Panc1 (cell line): ENCODE measurements at regions not wholly inside any gene's neighbourhood (a gene's known extent, or its start where the extent isn't known, plus 50 kb on each side); places are given as distances from the start of the nearest gene placed in this dataset.
A peak's percentile ranks its signal among the peaks of the same experiment; 100 is the strongest.

ENCODE experiments used
- ATAC-seq: fragments of 200-7000 bp; cut with Tn5 transposase; 2 replicates; pipeline ENCODE4 v1.9.1; 2020; ENCODE audit warnings: mild to moderate bottlenecking, moderate library complexity
- BruUV-seq: library from RNA; stranded (reverse); fragments of 400-500 nt; replicated peaks from 2 replicates; lab custom pipeline; 2021; lab: Mats Ljungman, UMichigan
- CTCF ChIA-PET: fragments of 300-600 bp; sonication (Branson Sonifier 250); formaldehyde crosslinking; loops from one replicate; lab custom pipeline; 2022; ENCODE audit warnings: antibody characterized with exemption; lab: Charles Lee
- POLR2A ChIA-PET: fragments of 300-600 bp; sonication (Branson Sonifier 250); formaldehyde crosslinking; loops from one replicate; lab custom pipeline; 2022; ENCODE audit warnings: antibody characterized with exemption; lab: Charles Lee
- DNase-seq: peaks from one replicate; pipeline ENCODE4 v3.0.0-alpha.2; 2010; ENCODE audit warnings: low read depth, low spot score
- H3K27ac ChIP-seq: 2 replicates; pipeline ENCODE4 v1.5.1; 2011; ENCODE audit warnings: mild to moderate bottlenecking, low read length, inconsistent platforms
- H3K27me3 ChIP-seq: fragments of 200-500 bp; sonication (Bioruptor generic); 2 replicates; pipeline ENCODE4 v1.6.0; 2014; ENCODE audit warnings: low read length, inconsistent platforms; ENCODE audit not compliant: control insufficient read depth, insufficient read depth
- H3K36me3 ChIP-seq: fragments of 200-500 bp; sonication (Bioruptor generic); 2 replicates; pipeline ENCODE4 v1.5.1; 2014; ENCODE audit warnings: inconsistent platforms, mild to moderate bottlenecking, low read length, moderate library complexity; ENCODE audit not compliant: control insufficient read depth, insufficient read depth
- H3K4me1 ChIP-seq: 2 replicates; pipeline ENCODE4 v1.5.1; 2011; ENCODE audit warnings: inconsistent platforms, mild to moderate bottlenecking, low read length, moderate library complexity; ENCODE audit not compliant: control insufficient read depth, insufficient read depth
- H3K4me3 ChIP-seq, 2 experiments: 2 replicates each; pipeline ENCODE4 v1.5.1; 2011 to 2012; ENCODE audit warnings: low read depth in 2 of 2, low read length in 2 of 2, mild to moderate bottlenecking in 2 of 2, inconsistent platforms in 1 of 2, moderate library complexity in 1 of 2
- H3K9me3 ChIP-seq: fragments of 200-500 bp; sonication (Bioruptor generic); 2 replicates; pipeline ENCODE4 v1.5.1; 2014; ENCODE audit warnings: low read depth, mild to moderate bottlenecking, inconsistent platforms, low read length, moderate library complexity; ENCODE audit not compliant: control insufficient read depth, insufficient read depth
- CTCF ChIP-seq: fragments of 450-650 bp; IDR thresholded peaks from 2 replicates; pipeline ENCODE4 v1.5.1; 2017; ENCODE audit warnings: mild to moderate bottlenecking
- POLR2AphosphoS5 ChIP-seq: IDR thresholded peaks from 2 replicates; pipeline ENCODE4 v1.6.1; 2012; ENCODE audit warnings: mild to moderate bottlenecking, low read depth, low read length, moderate library complexity
- REST ChIP-seq, 2 experiments: IDR thresholded peaks; 2 replicates each; pipeline ENCODE4 v1.6.1; 2011 to 2012; ENCODE audit warnings: low read depth in 2 of 2, control low read depth in 1 of 2, low read length in 1 of 2, mild to moderate bottlenecking in 1 of 2, moderate library complexity in 1 of 2; ENCODE audit not compliant: insufficient read depth in 1 of 2
- SIN3A ChIP-seq: IDR thresholded peaks from 2 replicates; pipeline ENCODE4 v1.6.1; 2012; ENCODE audit warnings: low read depth, mild to moderate bottlenecking, low read length, moderate library complexity, borderline replicate concordance; ENCODE audit not compliant: insufficient read depth
- TCF7L2 ChIP-seq: IDR thresholded peaks from 2 replicates; pipeline ENCODE4 v1.6.1; 2011; ENCODE audit warnings: mild to moderate bottlenecking, low read depth, low read length, inconsistent platforms
- in situ Hi-C: cut with HindIII; loops from 2 replicates; pipeline ENCODE4 v1.10.0; 2016; ENCODE audit warnings: low sequenced_read_pairs, low pct_unique_long_range_greater_than_20kb
- intact Hi-C: fragments of 100-400 bp; cut with micrococcal nuclease; formaldehyde crosslinking; loops from one replicate; pipeline ENCODE4 v1.10.0; 2022; ENCODE audit not compliant: unreplicated experiment

- no peak overlapping the region for H3K4me3 ChIP-seq
- no peaks in the 10 kb centered on the region for H3K27me3 ChIP-seq
- in situ Hi-C loops: no loop called here
- no peak for TF ChIP-seq CTCF
- no peak for TF ChIP-seq SIN3A
- no peak for TF ChIP-seq POLR2AphosphoS5
- no peak for TF ChIP-seq TCF7L2
- no peak for TF ChIP-seq REST (IDR thresholded peaks at IDR 0.05; ENCODE audit: insufficient read depth in 1 of 2, low read depth in 2 of 2, low read length in 1 of 2)
- ATAC-seq: 0 out of 2 replicates have a peak, but pooled peaks have one; percentile 18
- intact Hi-C loops: no loop called here
- no TSS peak for BruUV-seq
- H3K4me1 ChIP-seq: no peaks in the 10 kb centered on the region
- H3K36me3 ChIP-seq: no peaks in the 10 kb centered on the region
- CTCF ChIA-PET: no interaction called here
- H3K27ac ChIP-seq: no peak overlapping the region
- POLR2A ChIA-PET: no interaction called here
- no peak for DNase-seq
- H3K9me3 ChIP-seq: no peaks in the 10 kb centered on the region
These were observed 122.5 kb upstream of the KRAS start for GRCh38 chr12:25372969-25373817.

GRCh38 chr12:25372002-25372401 is 121.3 kb upstream of the KRAS start:
- H3K27ac ChIP-seq: no peak overlapping the region
- no peaks in the 10 kb centered on the region for H3K36me3 ChIP-seq
- in situ Hi-C loops: no loop called here
- intact Hi-C loops: no loop called here
- POLR2A ChIA-PET: no interaction called here
- no TSS peak for BruUV-seq
- H3K9me3 ChIP-seq: no peaks in the 10 kb centered on the region
- no peak overlapping the region for H3K4me3 ChIP-seq
- no peak for DNase-seq
- H3K4me1 ChIP-seq: no peaks in the 10 kb centered on the region
- H3K27me3 ChIP-seq: no peaks in the 10 kb centered on the region
- CTCF ChIA-PET: interaction anchor here (0.6 kb wide), 2 partner anchors 13 to 102 kb away, joined by 3 read pairs; no protein-coding TSS in a partner anchor
- ATAC-seq: no peak
- TF ChIP-seq TCF7L2: no peak
- TF ChIP-seq CTCF: no peak
- no peak for TF ChIP-seq SIN3A
- TF ChIP-seq POLR2AphosphoS5: no peak
- TF ChIP-seq REST (IDR thresholded peaks at IDR 0.05; ENCODE audit: insufficient read depth in 1 of 2, low read depth in 2 of 2, low read length in 1 of 2): no peak
